ENCODE measurements at regions not wholly inside any gene's neighbourhood (a gene's known extent, or its start where the extent isn't known, plus 50 kb on each side); places are given as distances from the start of the nearest gene placed in this dataset.

DNA sequence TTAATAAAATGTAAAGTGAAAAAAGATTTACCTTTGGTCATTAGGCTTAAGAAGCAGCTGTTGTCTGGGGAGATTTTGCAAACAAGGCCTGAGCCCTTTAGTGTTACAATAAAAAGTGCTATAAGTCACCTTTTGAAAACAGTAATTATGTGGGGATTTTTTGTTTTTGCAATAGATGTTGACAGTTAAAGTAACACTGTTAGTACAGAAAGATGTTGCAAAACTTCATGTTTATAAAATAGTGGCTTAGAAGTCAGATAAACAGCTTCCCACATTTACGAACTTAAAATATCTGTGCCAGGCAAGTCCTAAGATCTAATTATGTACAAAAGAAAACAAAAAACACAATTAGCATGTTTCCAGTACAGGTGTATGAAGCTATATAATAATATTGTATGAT lies 138.0 kb upstream of the IRS2 start:
- Histone ChIP-seq H3K4me1 (replicated peaks) (no peaks in the 10 kb centered on the region), H3K4me3 (no peak overlapping the region), H3K9me3 (no peaks in the 10 kb centered on the region), H3K27ac (no peak overlapping the region), H3K36me3 (no peaks in the 10 kb centered on the region), H3K27me3 (replicated peaks; ENCODE audit: insufficient read depth) (no peaks in the 10 kb centered on the region)
- intact Hi-C loops (cut with DNase I), result no loop called here
- 55% methylated on average over 1 of the region's 1 CpG for WGBS
- no peak for TF ChIP-seq POLR2AphosphoS5 (IDR thresholded peaks at IDR 0.05)
- TF ChIP-seq POLR2A (IDR thresholded peaks at IDR 0.05), result no peak
- no peak for DNase-seq (ENCODE audit: low spot score)

DNA sequence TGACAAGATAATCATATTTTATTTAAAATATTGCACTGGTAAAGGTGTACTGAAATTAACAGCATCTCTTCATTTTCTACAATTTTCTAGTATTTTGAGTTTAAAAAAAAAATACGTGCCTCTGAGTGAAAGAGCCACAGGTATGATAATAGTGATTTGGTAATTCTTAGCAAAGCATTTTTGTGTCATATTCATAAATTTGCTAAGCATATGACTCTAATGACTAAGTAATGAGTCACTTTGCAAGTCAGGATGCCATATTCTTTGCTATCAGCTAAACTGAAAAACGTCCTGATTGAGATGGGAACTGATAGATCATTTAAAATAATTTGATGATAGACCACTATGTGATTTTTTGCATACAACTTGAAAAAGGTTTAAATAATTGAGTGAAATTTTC lies 136.1 kb upstream of the IRS2 start:
- Histone ChIP-seq H3K9me3 (no peaks in the 10 kb centered on the region), H3K4me1 (replicated peaks) (no peaks in the 10 kb centered on the region), H3K4me3 (no peak overlapping the region), H3K27me3 (replicated peaks; ENCODE audit: insufficient read depth) (no peaks in the 10 kb centered on the region), H3K36me3 (no peaks in the 10 kb centered on the region), H3K27ac (no peak overlapping the region)
- 86% methylated on average over 2 of the region's 2 CpGs for WGBS
- TF ChIP-seq POLR2AphosphoS5 (IDR thresholded peaks at IDR 0.05) (no peak), POLR2A (IDR thresholded peaks at IDR 0.05) (no peak)
- TF ChIP-seq, protein P1, sequence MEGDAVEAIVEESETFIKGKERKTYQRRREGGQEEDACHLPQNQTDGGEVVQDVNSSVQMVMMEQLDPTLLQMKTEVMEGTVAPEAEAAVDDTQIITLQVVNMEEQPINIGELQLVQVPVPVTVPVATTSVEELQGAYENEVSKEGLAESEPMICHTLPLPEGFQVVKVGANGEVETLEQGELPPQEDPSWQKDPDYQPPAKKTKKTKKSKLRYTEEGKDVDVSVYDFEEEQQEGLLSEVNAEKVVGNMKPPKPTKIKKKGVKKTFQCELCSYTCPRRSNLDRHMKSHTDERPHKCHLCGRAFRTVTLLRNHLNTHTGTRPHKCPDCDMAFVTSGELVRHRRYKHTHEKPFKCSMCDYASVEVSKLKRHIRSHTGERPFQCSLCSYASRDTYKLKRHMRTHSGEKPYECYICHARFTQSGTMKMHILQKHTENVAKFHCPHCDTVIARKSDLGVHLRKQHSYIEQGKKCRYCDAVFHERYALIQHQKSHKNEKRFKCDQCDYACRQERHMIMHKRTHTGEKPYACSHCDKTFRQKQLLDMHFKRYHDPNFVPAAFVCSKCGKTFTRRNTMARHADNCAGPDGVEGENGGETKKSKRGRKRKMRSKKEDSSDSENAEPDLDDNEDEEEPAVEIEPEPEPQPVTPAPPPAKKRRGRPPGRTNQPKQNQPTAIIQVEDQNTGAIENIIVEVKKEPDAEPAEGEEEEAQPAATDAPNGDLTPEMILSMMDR (IDR thresholded peaks at IDR 0.05), result no peak
- no peak for DNase-seq (ENCODE audit: low spot score)
- intact Hi-C loops (cut with DNase I), result no loop called here

- no peak for TF ChIP-seq POLR2AphosphoS5 (IDR thresholded peaks at IDR 0.05)
- TF ChIP-seq, protein P1 (IDR thresholded peaks at IDR 0.05), result no peak
- TF ChIP-seq POLR2A (IDR thresholded peaks at IDR 0.05), result no peak
- no peaks in the 10 kb centered on the region for H3K36me3 ChIP-seq
- 93% methylated on average over 4 of the region's 4 CpGs for WGBS
- no peaks in the 10 kb centered on the region for H3K9me3 ChIP-seq
- no peaks in the 10 kb centered on the region for H3K27me3 ChIP-seq (replicated peaks; ENCODE audit: insufficient read depth)
- no peak overlapping the region for H3K4me3 ChIP-seq
- no peaks in the 10 kb centered on the region for H3K4me1 ChIP-seq (replicated peaks)
- intact Hi-C loops (cut with DNase I), result no loop called here
- H3K27ac ChIP-seq, result no peak overlapping the region
- no peak for DNase-seq (ENCODE audit: low spot score)
These were observed 133.5 kb upstream of the IRS2 start for GRCh38 chr13:109919715-109920375.

DNA sequence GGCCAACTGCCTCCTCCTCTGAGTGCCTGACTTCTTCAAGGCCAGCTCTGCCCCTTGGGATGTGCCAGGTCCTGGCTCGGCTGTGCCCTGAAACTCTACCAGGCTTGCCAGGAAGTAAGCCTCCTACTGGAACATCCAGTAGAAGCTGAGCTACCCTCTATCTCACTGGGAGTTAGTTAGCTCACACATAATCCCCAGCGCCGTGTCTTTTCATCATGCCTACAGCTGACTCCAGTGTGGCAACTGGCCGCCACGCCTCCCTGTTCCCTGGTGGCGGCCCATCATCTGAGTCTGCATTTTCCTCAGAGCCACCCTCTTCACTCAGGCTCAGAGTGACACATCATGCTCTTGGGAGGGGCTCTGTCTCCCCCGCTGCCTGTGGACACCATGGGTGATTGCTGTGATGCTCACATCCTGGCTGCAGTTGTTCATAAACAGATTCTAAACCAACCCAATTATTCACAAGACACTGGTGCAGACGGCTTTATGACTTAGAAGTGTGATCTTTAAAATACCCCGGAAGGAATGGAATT lies 131.9 kb upstream of the IRS2 start:
- no peak for DNase-seq (ENCODE audit: low spot score)
- H3K9me3 ChIP-seq, result no peaks in the 10 kb centered on the region
- intact Hi-C loops (cut with DNase I), result no loop called here
- no peak overlapping the region for H3K4me3 ChIP-seq
- TF ChIP-seq POLR2AphosphoS5 (IDR thresholded peaks at IDR 0.05), result no peak
- TF ChIP-seq, protein P1 (IDR thresholded peaks at IDR 0.05), result no peak
- TF ChIP-seq POLR2A (IDR thresholded peaks at IDR 0.05), result no peak
- H3K36me3 ChIP-seq, result no peaks in the 10 kb centered on the region
- H3K27ac ChIP-seq, result no peak overlapping the region
- H3K27me3 ChIP-seq (replicated peaks; ENCODE audit: insufficient read depth), result no peaks in the 10 kb centered on the region
- WGBS, result 86% methylated on average over 9 of the region's 9 CpGs
- no peaks in the 10 kb centered on the region for H3K4me1 ChIP-seq (replicated peaks)

- DNase-seq (ENCODE audit: low spot score), result no peak
- intact Hi-C loops (cut with DNase I), result no loop called here
- WGBS, result 0% methylated on average over 1 of the region's 1 CpG
- no peak overlapping the region for H3K27ac ChIP-seq
- no peaks in the 10 kb centered on the region for H3K36me3 ChIP-seq
- H3K4me1 ChIP-seq (replicated peaks), result no peaks in the 10 kb centered on the region
- no peaks in the 10 kb centered on the region for H3K9me3 ChIP-seq
- TF ChIP-seq, protein P1 (IDR thresholded peaks at IDR 0.05), result no peak
- TF ChIP-seq POLR2AphosphoS5 (IDR thresholded peaks at IDR 0.05) (no peak), POLR2A (IDR thresholded peaks at IDR 0.05) (no peak)
- no peak overlapping the region for H3K4me3 ChIP-seq
- H3K27me3 ChIP-seq (replicated peaks; ENCODE audit: insufficient read depth), result no peaks in the 10 kb centered on the region
These were observed 131.0 kb upstream of the IRS2 start for GRCh38 chr13:109917422-109917821.
